Stimulated activated naive CD8-positive, alpha-beta T cell treated with anti-CD3 and anti-CD28 coated beads, Interleukin-15, Interleukin-2, amounts not matched to agents 100 ng/mL and 50 ng/mL, for 24 hours (primary cell): ENCODE measurements at regions not wholly inside any gene's neighbourhood (a gene's known extent, or its start where the extent isn't known, plus 50 kb on each side); places are given as distances from the start of the nearest gene placed in this dataset.
A peak's percentile ranks its signal among the peaks of the same experiment; 100 is the strongest.
"Not testable (repeated sequence)": the region's sequence is repeated elsewhere in the genome, so short reads cannot be mapped to it uniquely, and the experiment has no call there.

Experiments used
- H3K27ac Mint-ChIP-seq: one replicate; pipeline ENCODE4 v1.8.0; 2021; ENCODE audit warnings: mild to moderate bottlenecking, mixed read lengths
- H3K27me3 Mint-ChIP-seq: one replicate; pipeline ENCODE4 v1.8.0; 2021; ENCODE audit warnings: mixed read lengths
- H3K36me3 Mint-ChIP-seq: one replicate; pipeline ENCODE4 v1.8.0; 2021; ENCODE audit warnings: low read depth, mixed read lengths
- H3K4me1 Mint-ChIP-seq: one replicate; pipeline ENCODE4 v1.8.0; 2021; ENCODE audit warnings: low read depth, mixed read lengths
- H3K4me3 Mint-ChIP-seq: one replicate; pipeline ENCODE4 v1.8.0; 2021; ENCODE audit warnings: mild to moderate bottlenecking, mixed read lengths
- H3K9me3 Mint-ChIP-seq: one replicate; pipeline ENCODE4 v1.8.0; 2021; ENCODE audit warnings: mixed read lengths

DNA sequence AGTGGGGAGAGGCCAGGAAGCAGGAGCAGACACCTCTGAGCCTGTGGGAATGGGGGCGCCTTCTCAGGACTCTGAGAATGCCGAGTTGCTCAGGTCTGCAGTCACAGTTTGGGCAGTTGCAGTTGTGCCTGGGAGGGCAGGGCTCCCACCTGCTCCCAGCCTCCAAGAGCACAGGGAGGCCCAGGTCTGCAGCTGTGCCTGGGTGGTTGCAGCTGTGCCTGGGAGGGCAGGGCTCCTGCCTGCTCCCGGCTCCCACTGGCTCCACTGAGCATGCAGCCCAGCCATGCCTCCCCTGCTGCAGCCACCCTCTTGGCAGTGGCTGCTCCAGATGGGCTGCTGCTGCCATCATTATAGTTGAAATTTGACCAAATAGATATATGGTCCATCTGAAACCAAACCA, 1062.8 kb upstream of the ACO1 start:
- H3K4me1 Mint-ChIP-seq = peaks cover 25% of the 10 kb centered on the region
- no peak overlapping the region for H3K27ac Mint-ChIP-seq
- H3K4me3 Mint-ChIP-seq = no peak overlapping the region
- H3K9me3 Mint-ChIP-seq = no peaks in the 10 kb centered on the region
- no peaks in the 10 kb centered on the region for H3K36me3 Mint-ChIP-seq
- H3K27me3 Mint-ChIP-seq = no peaks in the 10 kb centered on the region

GRCh38 chr9:31323726-31324444, 1060.6 kb upstream of the ACO1 start:
- peaks cover 3% of the 10 kb centered on the region for H3K9me3 Mint-ChIP-seq
- no peaks in the 10 kb centered on the region for H3K36me3 Mint-ChIP-seq
- peaks cover 25% of the 10 kb centered on the region for H3K4me1 Mint-ChIP-seq
- no peaks in the 10 kb centered on the region for H3K27me3 Mint-ChIP-seq
- no peak overlapping the region for H3K4me3 Mint-ChIP-seq
- peak overlapping the region; percentile 75 for H3K27ac Mint-ChIP-seq

DNA sequence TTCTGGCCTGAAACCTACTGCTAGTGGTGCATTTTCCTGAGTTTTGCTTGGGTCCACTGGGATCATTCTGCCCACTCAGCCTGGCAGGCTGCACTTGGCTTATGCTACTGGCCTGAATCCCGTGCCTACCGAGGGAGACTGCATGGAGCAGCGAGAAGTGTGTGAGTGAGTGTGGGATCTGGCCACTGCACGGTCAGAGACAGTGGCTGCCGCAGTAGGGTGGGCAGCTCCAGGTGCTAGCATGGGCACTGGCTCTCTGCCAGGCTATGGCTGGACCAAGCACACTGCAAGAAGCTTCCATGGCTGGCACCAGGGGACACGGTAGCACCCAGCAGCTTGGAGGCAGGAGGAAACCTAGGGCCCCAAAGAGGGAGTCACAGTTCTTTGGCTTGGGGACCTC, 1058.7 kb upstream of the ACO1 start:
- no peak overlapping the region for H3K4me3 Mint-ChIP-seq
- no peak overlapping the region for H3K27ac Mint-ChIP-seq
- no peaks in the 10 kb centered on the region for H3K27me3 Mint-ChIP-seq
- peaks cover 3% of the 10 kb centered on the region for H3K9me3 Mint-ChIP-seq
- H3K36me3 Mint-ChIP-seq = no peaks in the 10 kb centered on the region
- peaks cover 25% of the 10 kb centered on the region for H3K4me1 Mint-ChIP-seq

- not testable (repeated sequence) for H3K9me3 Mint-ChIP-seq, H3K4me3 Mint-ChIP-seq, H3K27me3 Mint-ChIP-seq, H3K36me3 Mint-ChIP-seq, H3K27ac Mint-ChIP-seq
- peaks cover 24% of the 10 kb centered on the region for H3K4me1 Mint-ChIP-seq
These were observed 1057.6 kb upstream of the ACO1 start for GRCh38 chr9:31326883-31327282.

DNA sequence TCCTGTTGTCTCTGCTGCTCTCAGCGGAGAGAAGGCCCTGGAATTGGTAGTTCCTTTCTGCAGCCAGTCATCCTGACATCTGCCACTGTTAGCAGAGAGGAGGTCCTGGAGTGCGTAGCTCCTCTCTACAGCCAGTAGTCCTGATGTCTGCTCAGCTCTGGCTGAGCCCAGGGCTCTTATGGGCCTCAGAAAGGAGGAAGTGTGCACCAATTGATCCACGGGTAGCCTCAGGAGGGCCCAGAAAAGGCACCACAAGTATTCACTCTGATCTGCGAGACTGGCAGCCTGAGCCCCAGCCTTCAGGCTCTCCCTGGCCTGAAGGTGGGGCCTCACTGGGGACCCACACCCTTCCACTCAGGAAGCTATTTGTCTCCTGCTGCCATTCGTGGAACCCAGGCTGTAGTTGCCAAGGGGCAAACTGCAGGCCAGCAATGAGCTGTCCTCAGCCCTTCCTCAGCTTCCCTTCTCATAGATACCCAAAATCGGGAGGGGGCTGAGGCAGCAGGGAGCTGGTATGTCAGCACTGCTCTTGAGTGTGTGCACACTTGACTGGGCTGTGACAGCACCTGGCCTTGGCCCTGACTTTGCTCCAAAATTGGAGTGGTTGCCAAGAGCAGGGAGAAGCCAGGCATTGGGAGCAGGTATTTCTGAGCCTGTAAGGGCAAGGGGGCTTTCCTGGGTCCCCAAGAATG, 1049.5 kb upstream of the ACO1 start:
- Mint-ChIP-seq H3K36me3 (no peaks in the 10 kb centered on the region), H3K4me3 (no peak overlapping the region), H3K4me1 (peaks cover 18% of the 10 kb centered on the region), H3K27ac (peak overlapping the region; percentile 16), H3K9me3 (no peaks in the 10 kb centered on the region), H3K27me3 (no peaks in the 10 kb centered on the region)

GRCh38 chr9:31335529-31336234, 1048.8 kb upstream of the ACO1 start:
- Mint-ChIP-seq H3K4me3 (no peak overlapping the region), H3K9me3 (no peaks in the 10 kb centered on the region), H3K27me3 (no peaks in the 10 kb centered on the region), H3K36me3 (no peaks in the 10 kb centered on the region), H3K4me1 (peaks cover 18% of the 10 kb centered on the region), H3K27ac (peak overlapping the region; percentile 16)

GRCh38 chr9:31336386-31336785, 1048.1 kb upstream of the ACO1 start:
- no peak overlapping the region for H3K4me3 Mint-ChIP-seq
- H3K36me3 Mint-ChIP-seq = no peaks in the 10 kb centered on the region
- peaks cover under 1% of the 10 kb centered on the region for H3K9me3 Mint-ChIP-seq
- H3K27ac Mint-ChIP-seq = no peak overlapping the region
- peaks cover 18% of the 10 kb centered on the region for H3K4me1 Mint-ChIP-seq
- H3K27me3 Mint-ChIP-seq = no peaks in the 10 kb centered on the region

- no peak overlapping the region for H3K4me3 Mint-ChIP-seq
- H3K27ac Mint-ChIP-seq = no peak overlapping the region
- no peaks in the 10 kb centered on the region for H3K36me3 Mint-ChIP-seq
- H3K27me3 Mint-ChIP-seq = no peaks in the 10 kb centered on the region
- peaks cover 4% of the 10 kb centered on the region for H3K9me3 Mint-ChIP-seq
- peaks cover 18% of the 10 kb centered on the region for H3K4me1 Mint-ChIP-seq
These were observed 1047.6 kb upstream of the ACO1 start for GRCh38 chr9:31336841-31337240.

DNA sequence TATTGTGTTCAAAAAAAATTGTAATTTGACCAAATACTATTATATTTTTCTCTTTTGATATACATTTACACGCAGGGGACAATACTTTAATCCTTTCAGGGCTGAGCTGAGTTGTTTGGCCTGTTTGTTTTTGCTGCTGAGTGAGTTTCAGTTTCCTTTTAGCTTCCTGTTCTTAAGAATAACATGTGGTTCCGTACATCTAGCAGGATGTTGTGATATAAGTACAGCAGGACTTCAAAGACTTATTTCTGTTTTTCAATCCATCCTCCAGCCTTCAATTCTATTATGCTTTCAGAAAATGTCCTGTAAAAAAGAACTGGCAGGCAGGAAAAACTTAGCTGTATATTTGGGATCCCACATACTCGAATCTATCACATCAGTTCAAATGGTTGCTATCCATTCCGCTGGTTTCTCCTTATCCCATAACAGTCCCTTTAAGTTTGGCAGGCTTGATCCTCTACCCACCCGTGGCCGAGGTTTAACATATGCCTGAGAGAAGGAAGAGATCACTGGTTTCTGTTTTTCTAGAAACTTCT, 1037.3 kb upstream of the ACO1 start:
- Mint-ChIP-seq H3K27ac (peak overlapping the region; percentile 95), H3K9me3 (peaks cover 10% of the 10 kb centered on the region), H3K36me3 (peaks cover 12% of the 10 kb centered on the region), H3K4me3 (peak overlapping the region; percentile 80), H3K27me3 (no peaks in the 10 kb centered on the region), H3K4me1 (peaks cover 34% of the 10 kb centered on the region)

DNA sequence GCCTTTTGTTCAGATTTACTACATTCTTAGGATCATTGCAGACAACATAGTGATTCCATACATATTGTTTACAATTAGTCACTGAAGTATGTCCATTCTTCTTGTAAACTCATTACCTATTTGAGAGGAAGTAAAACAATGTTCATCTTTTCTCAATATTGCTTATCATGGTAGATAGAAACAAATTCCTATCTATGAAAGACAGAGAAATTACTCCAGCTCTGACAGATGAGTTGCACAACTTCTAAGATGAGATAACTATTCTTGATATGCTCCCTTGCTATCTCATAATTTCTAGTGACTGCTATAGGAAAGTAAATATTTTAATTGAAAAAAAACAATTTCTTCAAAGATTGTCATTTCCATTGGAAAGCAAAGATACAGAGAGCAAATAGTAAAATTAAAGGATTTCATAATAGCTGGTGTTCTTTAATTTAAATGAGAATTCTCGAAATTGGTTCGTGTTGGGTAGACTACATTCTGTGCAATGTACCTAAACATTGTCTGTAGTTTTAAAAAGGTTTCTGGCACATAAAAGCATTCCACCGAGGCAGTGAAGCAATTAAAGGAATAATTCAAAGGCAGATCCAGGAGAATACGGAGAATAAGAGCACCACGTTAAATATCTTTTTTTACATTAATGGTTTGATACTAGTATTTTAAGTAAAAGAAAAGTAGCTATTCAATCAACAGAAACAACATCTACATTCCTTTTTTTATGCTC, 1029.1 kb upstream of the ACO1 start:
- Mint-ChIP-seq H3K4me3 (no peak overlapping the region), H3K36me3 (no peaks in the 10 kb centered on the region), H3K4me1 (no peaks in the 10 kb centered on the region), H3K27me3 (no peaks in the 10 kb centered on the region), H3K9me3 (peaks cover 11% of the 10 kb centered on the region), H3K27ac (no peak overlapping the region)

DNA sequence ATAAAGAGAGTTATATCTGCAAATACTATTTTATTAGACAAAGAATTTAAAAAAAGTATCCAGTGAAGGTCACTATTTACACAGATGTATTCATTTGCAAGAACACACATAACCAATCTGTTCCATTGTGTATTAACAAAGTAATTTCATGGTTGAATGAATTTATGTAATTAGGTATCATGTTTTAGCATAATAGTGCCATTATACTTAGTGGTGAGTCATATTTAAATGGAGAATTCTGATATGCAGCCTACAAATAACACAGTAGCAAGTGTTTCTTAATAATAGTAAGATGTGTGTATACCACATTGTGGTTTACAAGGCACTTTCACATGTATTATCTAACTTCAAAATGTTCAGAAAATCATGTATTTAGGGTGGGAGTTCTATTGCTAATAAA, 1028.5 kb upstream of the ACO1 start:
- no peak overlapping the region for H3K4me3 Mint-ChIP-seq
- no peaks in the 10 kb centered on the region for H3K27me3 Mint-ChIP-seq
- no peaks in the 10 kb centered on the region for H3K4me1 Mint-ChIP-seq
- no peaks in the 10 kb centered on the region for H3K36me3 Mint-ChIP-seq
- peaks cover 11% of the 10 kb centered on the region for H3K9me3 Mint-ChIP-seq
- no peak overlapping the region for H3K27ac Mint-ChIP-seq

- H3K4me1 Mint-ChIP-seq = no peaks in the 10 kb centered on the region
- no peak overlapping the region for H3K4me3 Mint-ChIP-seq
- no peaks in the 10 kb centered on the region for H3K36me3 Mint-ChIP-seq
- H3K27ac Mint-ChIP-seq = no peak overlapping the region
- H3K27me3 Mint-ChIP-seq = no peaks in the 10 kb centered on the region
- H3K9me3 Mint-ChIP-seq = peaks cover 11% of the 10 kb centered on the region
These were observed 1025.4 kb upstream of the ACO1 start for GRCh38 chr9:31359071-31359470.

GRCh38 chr9:31364171-31364570, 1020.3 kb upstream of the ACO1 start:
- Mint-ChIP-seq H3K27ac (no peak overlapping the region), H3K27me3 (no peaks in the 10 kb centered on the region), H3K36me3 (no peaks in the 10 kb centered on the region), H3K9me3 (no peaks in the 10 kb centered on the region), H3K4me1 (no peaks in the 10 kb centered on the region), H3K4me3 (no peak overlapping the region)

- Mint-ChIP-seq H3K27ac (no peak overlapping the region), H3K27me3 (no peaks in the 10 kb centered on the region), H3K4me1 (no peaks in the 10 kb centered on the region), H3K36me3 (no peaks in the 10 kb centered on the region), H3K4me3 (no peak overlapping the region), H3K9me3 (peaks cover 3% of the 10 kb centered on the region)
These were observed 1011.5 kb upstream of the ACO1 start for GRCh38 chr9:31372799-31373587.
